22Rv1 (cell line): ENCODE measurements at regions not wholly inside any gene's neighbourhood (a gene's known extent, or its start where the extent isn't known, plus 50 kb on each side); places are given as distances from the start of the nearest gene placed in this dataset.

Experiments
- ZFX ChIP-seq: fragments of 450-650 bp; IDR thresholded peaks from 2 replicates; pipeline ENCODE4 v1.6.1; 2017; ENCODE audit warnings: antibody characterized with exemption, borderline replicate concordance
- TF ChIP-seq, protein P1 (sequence below): fragments of 450-650 bp; IDR thresholded peaks from 2 replicates; pipeline ENCODE4 v1.5.1; 2017; ENCODE audit warnings: mild to moderate bottlenecking

- TF ChIP-seq, protein P1, sequence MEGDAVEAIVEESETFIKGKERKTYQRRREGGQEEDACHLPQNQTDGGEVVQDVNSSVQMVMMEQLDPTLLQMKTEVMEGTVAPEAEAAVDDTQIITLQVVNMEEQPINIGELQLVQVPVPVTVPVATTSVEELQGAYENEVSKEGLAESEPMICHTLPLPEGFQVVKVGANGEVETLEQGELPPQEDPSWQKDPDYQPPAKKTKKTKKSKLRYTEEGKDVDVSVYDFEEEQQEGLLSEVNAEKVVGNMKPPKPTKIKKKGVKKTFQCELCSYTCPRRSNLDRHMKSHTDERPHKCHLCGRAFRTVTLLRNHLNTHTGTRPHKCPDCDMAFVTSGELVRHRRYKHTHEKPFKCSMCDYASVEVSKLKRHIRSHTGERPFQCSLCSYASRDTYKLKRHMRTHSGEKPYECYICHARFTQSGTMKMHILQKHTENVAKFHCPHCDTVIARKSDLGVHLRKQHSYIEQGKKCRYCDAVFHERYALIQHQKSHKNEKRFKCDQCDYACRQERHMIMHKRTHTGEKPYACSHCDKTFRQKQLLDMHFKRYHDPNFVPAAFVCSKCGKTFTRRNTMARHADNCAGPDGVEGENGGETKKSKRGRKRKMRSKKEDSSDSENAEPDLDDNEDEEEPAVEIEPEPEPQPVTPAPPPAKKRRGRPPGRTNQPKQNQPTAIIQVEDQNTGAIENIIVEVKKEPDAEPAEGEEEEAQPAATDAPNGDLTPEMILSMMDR, result no peak
- TF ChIP-seq ZFX, result no peak
Observed at GRCh38 chr2:116975608-116976007, 838.9 kb upstream of the DDX18 start.
